ENCODE measurements at regions not wholly inside any gene's neighbourhood (a gene's known extent, or its start where the extent isn't known, plus 50 kb on each side); places are given as distances from the start of the nearest gene placed in this dataset.

DNA sequence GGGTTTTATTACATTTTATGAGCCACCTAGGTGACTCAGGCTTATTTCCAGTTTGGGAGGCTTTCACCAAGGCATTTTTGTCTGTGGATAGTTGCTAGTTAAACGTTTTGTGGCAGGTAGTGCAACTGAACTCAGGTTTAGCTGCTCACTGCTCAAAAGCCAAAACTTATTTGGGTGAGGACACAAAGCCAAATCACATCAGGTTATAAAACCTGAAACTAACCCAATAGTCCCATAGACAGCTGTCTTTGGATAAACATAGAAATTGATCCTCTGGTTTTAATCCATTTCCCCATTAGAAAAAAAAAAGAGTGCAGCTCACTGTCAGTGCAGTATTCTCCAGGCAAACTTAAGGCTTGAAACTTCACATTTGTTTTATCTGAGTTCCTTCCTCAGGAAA, 362.6 kb upstream of the TFPI start:
- TF ChIP-seq POLR2A (IDR thresholded peaks at IDR 0.05), result no peak
- TF ChIP-seq, protein P1, sequence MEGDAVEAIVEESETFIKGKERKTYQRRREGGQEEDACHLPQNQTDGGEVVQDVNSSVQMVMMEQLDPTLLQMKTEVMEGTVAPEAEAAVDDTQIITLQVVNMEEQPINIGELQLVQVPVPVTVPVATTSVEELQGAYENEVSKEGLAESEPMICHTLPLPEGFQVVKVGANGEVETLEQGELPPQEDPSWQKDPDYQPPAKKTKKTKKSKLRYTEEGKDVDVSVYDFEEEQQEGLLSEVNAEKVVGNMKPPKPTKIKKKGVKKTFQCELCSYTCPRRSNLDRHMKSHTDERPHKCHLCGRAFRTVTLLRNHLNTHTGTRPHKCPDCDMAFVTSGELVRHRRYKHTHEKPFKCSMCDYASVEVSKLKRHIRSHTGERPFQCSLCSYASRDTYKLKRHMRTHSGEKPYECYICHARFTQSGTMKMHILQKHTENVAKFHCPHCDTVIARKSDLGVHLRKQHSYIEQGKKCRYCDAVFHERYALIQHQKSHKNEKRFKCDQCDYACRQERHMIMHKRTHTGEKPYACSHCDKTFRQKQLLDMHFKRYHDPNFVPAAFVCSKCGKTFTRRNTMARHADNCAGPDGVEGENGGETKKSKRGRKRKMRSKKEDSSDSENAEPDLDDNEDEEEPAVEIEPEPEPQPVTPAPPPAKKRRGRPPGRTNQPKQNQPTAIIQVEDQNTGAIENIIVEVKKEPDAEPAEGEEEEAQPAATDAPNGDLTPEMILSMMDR (IDR thresholded peaks at IDR 0.05), result no peak

Measured in testis (tissue), 2 donors.